ENCODE measurements at regions not wholly inside any gene's neighbourhood (a gene's known extent, or its start where the extent isn't known, plus 50 kb on each side); places are given as distances from the start of the nearest gene placed in this dataset.

DNA sequence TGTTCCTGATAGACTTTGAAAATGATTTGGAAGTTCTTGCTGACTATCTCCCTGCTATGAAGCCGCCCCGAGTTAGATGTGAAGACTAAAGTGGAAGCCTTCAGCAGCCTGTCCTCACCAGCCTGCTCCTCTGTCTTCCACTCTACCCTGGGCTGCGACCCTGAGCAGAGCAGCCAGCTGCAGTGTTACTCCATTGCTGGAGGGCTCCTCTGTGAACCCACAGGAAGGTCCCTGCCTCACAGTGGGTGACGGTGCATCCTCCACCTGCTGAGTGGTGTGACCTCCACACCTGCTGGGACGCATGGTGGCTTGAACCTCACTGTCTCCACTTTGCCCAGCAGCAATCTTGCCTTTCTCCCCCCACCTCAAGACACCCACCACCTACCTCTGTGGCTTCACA is 116.4 kb downstream of the IRS2 start:
- no peak overlapping the region for H3K27ac ChIP-seq (ENCODE audit: low read depth, low read length, poor library complexity, severe bottlenecking)
- H3K27me3 ChIP-seq (ENCODE audit: insufficient read depth, low read length), result no peaks in the 10 kb centered on the region
- no peaks in the 10 kb centered on the region for H3K9me3 ChIP-seq (ENCODE audit: low read length)
- no peaks in the 10 kb centered on the region for H3F3A ChIP-seq (ENCODE audit: insufficient read depth, low read length)
- no peak overlapping the region for H2AFZ ChIP-seq (ENCODE audit: low read length)
- H3K9me2 ChIP-seq (ENCODE audit: low read depth, low read length), result no peaks in the 10 kb centered on the region
- TF ChIP-seq, protein P1, sequence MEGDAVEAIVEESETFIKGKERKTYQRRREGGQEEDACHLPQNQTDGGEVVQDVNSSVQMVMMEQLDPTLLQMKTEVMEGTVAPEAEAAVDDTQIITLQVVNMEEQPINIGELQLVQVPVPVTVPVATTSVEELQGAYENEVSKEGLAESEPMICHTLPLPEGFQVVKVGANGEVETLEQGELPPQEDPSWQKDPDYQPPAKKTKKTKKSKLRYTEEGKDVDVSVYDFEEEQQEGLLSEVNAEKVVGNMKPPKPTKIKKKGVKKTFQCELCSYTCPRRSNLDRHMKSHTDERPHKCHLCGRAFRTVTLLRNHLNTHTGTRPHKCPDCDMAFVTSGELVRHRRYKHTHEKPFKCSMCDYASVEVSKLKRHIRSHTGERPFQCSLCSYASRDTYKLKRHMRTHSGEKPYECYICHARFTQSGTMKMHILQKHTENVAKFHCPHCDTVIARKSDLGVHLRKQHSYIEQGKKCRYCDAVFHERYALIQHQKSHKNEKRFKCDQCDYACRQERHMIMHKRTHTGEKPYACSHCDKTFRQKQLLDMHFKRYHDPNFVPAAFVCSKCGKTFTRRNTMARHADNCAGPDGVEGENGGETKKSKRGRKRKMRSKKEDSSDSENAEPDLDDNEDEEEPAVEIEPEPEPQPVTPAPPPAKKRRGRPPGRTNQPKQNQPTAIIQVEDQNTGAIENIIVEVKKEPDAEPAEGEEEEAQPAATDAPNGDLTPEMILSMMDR (IDR thresholded peaks at IDR 0.05; ENCODE audit: low read length), result no peak
- TF ChIP-seq EZH2 (IDR thresholded peaks at IDR 0.05; ENCODE audit: borderline replicate concordance, low read length), result no peak
- no peaks in the 10 kb centered on the region for H3K4me1 ChIP-seq (ENCODE audit: insufficient read depth, low read length, severe bottlenecking)
- H4K20me1 ChIP-seq (ENCODE audit: insufficient read depth, low read length), result no peaks in the 10 kb centered on the region
- H3K9ac ChIP-seq (ENCODE audit: low read length), result no peak overlapping the region
- H3K79me2 ChIP-seq (ENCODE audit: insufficient read depth, low read length), result no peaks in the 10 kb centered on the region
- no peak overlapping the region for H3K4me3 ChIP-seq (ENCODE audit: low read depth, low read length, poor library complexity, severe bottlenecking)
- H3K36me3 ChIP-seq (ENCODE audit: insufficient read depth, low read length), result no peaks in the 10 kb centered on the region
- no peak overlapping the region for H3K4me2 ChIP-seq (ENCODE audit: low read length)

DNA sequence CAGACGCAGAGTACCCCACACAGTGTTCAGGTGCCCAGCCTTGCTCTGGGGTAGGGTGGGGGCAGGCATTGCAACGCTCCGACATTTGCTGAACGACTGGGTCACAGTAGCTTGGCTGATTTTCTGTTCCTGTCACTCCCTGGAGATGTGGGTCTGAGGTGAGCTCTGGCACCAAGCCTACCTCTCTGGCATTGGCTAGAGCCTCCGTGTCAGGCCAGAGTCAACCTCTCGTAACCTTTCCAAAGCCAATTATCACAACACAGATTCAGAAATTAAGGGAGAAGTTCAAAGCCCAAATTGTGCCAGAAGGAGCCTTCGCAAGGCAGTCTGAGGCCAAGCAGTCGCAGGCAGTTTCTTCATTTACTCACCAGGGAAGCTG is 117.2 kb downstream of the IRS2 start:
- Histone ChIP-seq H3K9ac (ENCODE audit: low read length) (no peak overlapping the region), H3K9me3 (ENCODE audit: low read length) (no peaks in the 10 kb centered on the region), H3K4me1 (ENCODE audit: insufficient read depth, low read length, severe bottlenecking) (no peaks in the 10 kb centered on the region), H3K4me2 (ENCODE audit: low read length) (no peak overlapping the region), H4K20me1 (ENCODE audit: insufficient read depth, low read length) (no peaks in the 10 kb centered on the region), H3F3A (ENCODE audit: insufficient read depth, low read length) (no peaks in the 10 kb centered on the region), H3K79me2 (ENCODE audit: insufficient read depth, low read length) (no peaks in the 10 kb centered on the region), H3K27ac (ENCODE audit: low read depth, low read length, poor library complexity, severe bottlenecking) (no peak overlapping the region), H3K9me2 (ENCODE audit: low read depth, low read length) (no peaks in the 10 kb centered on the region), H2AFZ (ENCODE audit: low read length) (no peak overlapping the region), H3K36me3 (ENCODE audit: insufficient read depth, low read length) (no peaks in the 10 kb centered on the region), H3K27me3 (ENCODE audit: insufficient read depth, low read length) (no peaks in the 10 kb centered on the region), H3K4me3 (ENCODE audit: low read depth, low read length, poor library complexity, severe bottlenecking) (no peak overlapping the region)
- TF ChIP-seq EZH2 (IDR thresholded peaks at IDR 0.05; ENCODE audit: borderline replicate concordance, low read length), result no peak

DNA sequence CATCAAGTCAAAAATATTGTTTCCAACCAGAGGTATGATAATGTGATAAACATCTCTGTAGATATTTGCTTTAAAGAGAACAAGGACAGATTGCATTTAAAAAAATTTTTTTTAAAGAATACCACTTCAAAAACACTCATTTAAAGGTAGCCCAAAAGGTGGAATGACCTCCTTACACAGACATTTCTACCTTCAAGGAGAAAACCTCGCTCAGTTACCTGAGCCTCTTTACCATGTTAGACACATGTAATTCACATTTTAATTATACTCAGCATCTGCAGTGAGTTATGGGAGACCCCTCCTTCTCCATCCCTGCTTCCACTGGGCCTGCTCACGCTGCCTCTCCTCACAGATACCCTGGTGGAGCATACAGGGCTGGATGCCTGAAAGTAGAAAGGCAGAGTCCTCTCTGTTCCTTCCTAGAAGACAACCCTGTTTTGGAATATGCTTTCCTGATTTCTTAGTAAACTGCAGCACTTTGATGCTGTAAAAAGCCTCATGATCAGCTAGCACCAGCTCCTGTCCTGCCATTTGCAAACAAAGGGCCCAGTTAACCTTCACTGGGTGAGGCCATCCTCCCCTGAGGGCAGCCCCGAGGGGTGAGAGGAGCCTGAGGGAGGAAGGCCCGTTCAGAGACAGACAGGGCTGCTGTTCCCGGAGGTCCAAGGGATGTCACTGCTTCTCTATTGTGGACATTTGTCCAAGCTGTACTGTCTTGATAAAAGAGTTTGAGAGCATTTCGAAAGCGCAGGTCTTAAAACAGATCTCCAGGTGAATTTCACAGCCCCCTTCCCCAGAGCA is 117.8 kb downstream of the IRS2 start:
- Histone ChIP-seq H3K4me2 (ENCODE audit: low read length) (no peak overlapping the region), H3K4me1 (ENCODE audit: insufficient read depth, low read length, severe bottlenecking) (no peaks in the 10 kb centered on the region), H3K27me3 (ENCODE audit: insufficient read depth, low read length) (no peaks in the 10 kb centered on the region), H3K9me2 (ENCODE audit: low read depth, low read length) (no peaks in the 10 kb centered on the region), H4K20me1 (ENCODE audit: insufficient read depth, low read length) (no peaks in the 10 kb centered on the region), H3K79me2 (ENCODE audit: insufficient read depth, low read length) (no peaks in the 10 kb centered on the region), H2AFZ (ENCODE audit: low read length) (no peak overlapping the region), H3K4me3 (ENCODE audit: low read depth, low read length, poor library complexity, severe bottlenecking) (no peak overlapping the region), H3K36me3 (ENCODE audit: insufficient read depth, low read length) (no peaks in the 10 kb centered on the region), H3K9me3 (ENCODE audit: low read length) (no peaks in the 10 kb centered on the region), H3F3A (ENCODE audit: insufficient read depth, low read length) (no peaks in the 10 kb centered on the region), H3K9ac (ENCODE audit: low read length) (no peak overlapping the region), H3K27ac (ENCODE audit: low read depth, low read length, poor library complexity, severe bottlenecking) (no peak overlapping the region)
- no peak for TF ChIP-seq EZH2 (IDR thresholded peaks at IDR 0.05; ENCODE audit: borderline replicate concordance, low read length)
- TF ChIP-seq, protein P1 (IDR thresholded peaks at IDR 0.05; ENCODE audit: low read length), result no peak

DNA sequence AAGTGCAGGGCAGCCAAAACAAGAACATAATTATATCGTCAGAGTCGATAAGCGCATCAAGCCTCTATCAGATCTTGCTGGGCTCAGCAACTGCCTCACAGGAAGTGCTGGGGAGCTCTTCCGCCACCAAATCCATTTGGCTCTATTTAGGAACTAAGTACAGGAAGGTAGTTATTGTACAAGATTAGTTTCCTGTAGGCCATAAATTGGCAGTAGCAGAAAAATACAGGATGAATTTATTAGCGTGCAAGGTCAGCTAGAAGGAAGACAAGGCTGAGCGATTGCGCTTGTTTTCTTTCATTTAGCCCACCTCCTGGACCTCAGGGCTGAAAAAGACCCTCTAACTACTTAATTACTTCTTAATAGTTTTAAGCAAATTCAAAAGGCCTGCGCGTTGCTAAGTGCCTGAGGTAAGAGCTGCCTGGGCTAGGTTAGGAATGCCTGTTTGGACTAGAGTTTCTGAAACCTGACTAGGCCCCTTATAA is 118.5 kb downstream of the IRS2 start:
- H3K9me3 ChIP-seq (ENCODE audit: low read length), result no peaks in the 10 kb centered on the region
- no peak overlapping the region for H3K9ac ChIP-seq (ENCODE audit: low read length)
- H3K4me3 ChIP-seq (ENCODE audit: low read depth, low read length, poor library complexity, severe bottlenecking), result no peak overlapping the region
- H4K20me1 ChIP-seq (ENCODE audit: insufficient read depth, low read length), result no peaks in the 10 kb centered on the region
- H3K79me2 ChIP-seq (ENCODE audit: insufficient read depth, low read length), result no peaks in the 10 kb centered on the region
- no peak overlapping the region for H3K4me2 ChIP-seq (ENCODE audit: low read length)
- H3K27me3 ChIP-seq (ENCODE audit: insufficient read depth, low read length), result no peaks in the 10 kb centered on the region
- H3F3A ChIP-seq (ENCODE audit: insufficient read depth, low read length), result no peaks in the 10 kb centered on the region
- H3K4me1 ChIP-seq (ENCODE audit: insufficient read depth, low read length, severe bottlenecking), result no peaks in the 10 kb centered on the region
- TF ChIP-seq EZH2 (IDR thresholded peaks at IDR 0.05; ENCODE audit: borderline replicate concordance, low read length), result no peak
- TF ChIP-seq, protein P1 (IDR thresholded peaks at IDR 0.05; ENCODE audit: low read length), result no peak
- H3K27ac ChIP-seq (ENCODE audit: low read depth, low read length, poor library complexity, severe bottlenecking), result no peak overlapping the region
- H3K9me2 ChIP-seq (ENCODE audit: low read depth, low read length), result no peaks in the 10 kb centered on the region
- no peak overlapping the region for H2AFZ ChIP-seq (ENCODE audit: low read length)
- H3K36me3 ChIP-seq (ENCODE audit: insufficient read depth, low read length), result no peaks in the 10 kb centered on the region
